MM.1S (cell line): ENCODE measurements at regions not wholly inside any gene's neighbourhood (a gene's known extent, or its start where the extent isn't known, plus 50 kb on each side); places are given as distances from the start of the nearest gene placed in this dataset.

Experiments used
- EZH2 ChIP-seq: fragments of 300-600 bp; sonication (generic); optimal IDR thresholded peaks from 2 replicates; pipeline ENCODE3; 2017; ENCODE audit warnings: low read depth, mild to moderate bottlenecking, antibody characterized with exemption, low read length, mixed read lengths
- TF ChIP-seq, protein P1 (sequence below): fragments of 300-600 bp; sonication (generic); IDR thresholded peaks from 2 replicates; pipeline ENCODE4 v1.5.1; 2016; ENCODE audit warnings: antibody characterized with exemption, low read length, mixed read lengths

DNA sequence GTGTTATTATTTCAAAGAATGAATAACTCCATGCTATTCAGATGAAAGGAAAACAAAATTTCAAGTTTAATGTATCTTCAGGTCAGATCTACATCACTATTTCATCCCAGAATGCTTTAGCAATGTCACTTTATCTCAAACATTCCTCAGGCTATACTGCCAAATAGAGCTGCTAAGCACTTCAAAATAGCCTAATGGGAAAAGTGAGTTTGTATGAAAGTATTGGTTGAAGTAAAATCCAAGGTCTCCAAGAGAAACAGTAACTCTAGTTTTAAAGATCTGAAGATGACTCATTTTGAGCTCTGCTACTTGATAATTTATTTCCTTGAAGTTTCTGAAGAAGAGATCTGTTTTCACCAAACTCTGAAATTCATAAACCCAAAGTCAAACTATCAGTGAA lies 466.2 kb upstream of the FOXG1 start:
- TF ChIP-seq, protein P1, sequence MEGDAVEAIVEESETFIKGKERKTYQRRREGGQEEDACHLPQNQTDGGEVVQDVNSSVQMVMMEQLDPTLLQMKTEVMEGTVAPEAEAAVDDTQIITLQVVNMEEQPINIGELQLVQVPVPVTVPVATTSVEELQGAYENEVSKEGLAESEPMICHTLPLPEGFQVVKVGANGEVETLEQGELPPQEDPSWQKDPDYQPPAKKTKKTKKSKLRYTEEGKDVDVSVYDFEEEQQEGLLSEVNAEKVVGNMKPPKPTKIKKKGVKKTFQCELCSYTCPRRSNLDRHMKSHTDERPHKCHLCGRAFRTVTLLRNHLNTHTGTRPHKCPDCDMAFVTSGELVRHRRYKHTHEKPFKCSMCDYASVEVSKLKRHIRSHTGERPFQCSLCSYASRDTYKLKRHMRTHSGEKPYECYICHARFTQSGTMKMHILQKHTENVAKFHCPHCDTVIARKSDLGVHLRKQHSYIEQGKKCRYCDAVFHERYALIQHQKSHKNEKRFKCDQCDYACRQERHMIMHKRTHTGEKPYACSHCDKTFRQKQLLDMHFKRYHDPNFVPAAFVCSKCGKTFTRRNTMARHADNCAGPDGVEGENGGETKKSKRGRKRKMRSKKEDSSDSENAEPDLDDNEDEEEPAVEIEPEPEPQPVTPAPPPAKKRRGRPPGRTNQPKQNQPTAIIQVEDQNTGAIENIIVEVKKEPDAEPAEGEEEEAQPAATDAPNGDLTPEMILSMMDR: no peak
- no peak for TF ChIP-seq EZH2
